ENCODE measurements at regions not wholly inside any gene's neighbourhood (a gene's known extent, or its start where the extent isn't known, plus 50 kb on each side); places are given as distances from the start of the nearest gene placed in this dataset.

- DNase-seq (ENCODE audit: insufficient read length, low spot score, missing footprints) = peak; percentile 18
- Histone ChIP-seq H3K27me3 (ENCODE audit: insufficient read depth, low read length) (no peaks in the 10 kb centered on the region), H3K4me1 (ENCODE audit: insufficient read depth, low read length) (peaks cover 31% of the 10 kb centered on the region), H3K9me3 (ENCODE audit: low read depth, low read length) (no peaks in the 10 kb centered on the region), H3K36me3 (ENCODE audit: insufficient read depth, low read length) (no peaks in the 10 kb centered on the region), H3K4me3 (ENCODE audit: insufficient read depth, low read length) (no peak overlapping the region), H4K20me1 (ENCODE audit: insufficient read depth, low read length) (no peaks in the 10 kb centered on the region), H3K4me2 (ENCODE audit: insufficient read depth, low read length) (peak overlapping the region; percentile 1), H2AFZ (ENCODE audit: low read length) (no peak overlapping the region), H3K79me2 (ENCODE audit: insufficient read depth, low read length) (no peaks in the 10 kb centered on the region), H3K27ac (ENCODE audit: low read depth, low read length) (peak overlapping the region; percentile 60)
- no peak for TF ChIP-seq CTCF (IDR thresholded peaks at IDR 0.05; ENCODE audit: extremely low read depth, low read depth, low read length)
These were observed 319.8 kb downstream of the RND3 start for GRCh38 chr2:150167711-150168110.

- TF ChIP-seq CTCF (IDR thresholded peaks at IDR 0.05; ENCODE audit: extremely low read depth, low read depth, low read length) = no peak
- peak overlapping the region; percentile 2 for H2AFZ ChIP-seq (ENCODE audit: low read length)
- H3K27ac ChIP-seq (ENCODE audit: low read depth, low read length) = peak overlapping the region; percentile 21
- no peaks in the 10 kb centered on the region for H3K79me2 ChIP-seq (ENCODE audit: insufficient read depth, low read length)
- no peaks in the 10 kb centered on the region for H3K9me3 ChIP-seq (ENCODE audit: low read depth, low read length)
- no peaks in the 10 kb centered on the region for H3K36me3 ChIP-seq (ENCODE audit: insufficient read depth, low read length)
- peaks cover 31% of the 10 kb centered on the region for H3K4me1 ChIP-seq (ENCODE audit: insufficient read depth, low read length)
- H3K4me3 ChIP-seq (ENCODE audit: insufficient read depth, low read length) = no peak overlapping the region
- no peaks in the 10 kb centered on the region for H4K20me1 ChIP-seq (ENCODE audit: insufficient read depth, low read length)
- DNase-seq (ENCODE audit: insufficient read length, low spot score, missing footprints) = no peak
- H3K27me3 ChIP-seq (ENCODE audit: insufficient read depth, low read length) = no peaks in the 10 kb centered on the region
- peak overlapping the region; percentile 2 for H3K4me2 ChIP-seq (ENCODE audit: insufficient read depth, low read length)
These were observed 321.0 kb downstream of the RND3 start for GRCh38 chr2:150166313-150167051.

- no peaks in the 10 kb centered on the region for H4K20me1 ChIP-seq (ENCODE audit: insufficient read depth, low read length)
- TF ChIP-seq CTCF (IDR thresholded peaks at IDR 0.05; ENCODE audit: extremely low read depth, low read depth, low read length) = no peak
- H3K79me2 ChIP-seq (ENCODE audit: insufficient read depth, low read length) = no peaks in the 10 kb centered on the region
- H3K9me3 ChIP-seq (ENCODE audit: low read depth, low read length) = no peaks in the 10 kb centered on the region
- DNase-seq (ENCODE audit: insufficient read length, low spot score, missing footprints) = no peak
- no peaks in the 10 kb centered on the region for H3K36me3 ChIP-seq (ENCODE audit: insufficient read depth, low read length)
- peak overlapping the region; percentile 21 for H3K27ac ChIP-seq (ENCODE audit: low read depth, low read length)
- H3K4me1 ChIP-seq (ENCODE audit: insufficient read depth, low read length) = peaks cover 31% of the 10 kb centered on the region
- H3K4me2 ChIP-seq (ENCODE audit: insufficient read depth, low read length) = peak overlapping the region; percentile 2
- H3K4me3 ChIP-seq (ENCODE audit: insufficient read depth, low read length) = no peak overlapping the region
- H3K27me3 ChIP-seq (ENCODE audit: insufficient read depth, low read length) = no peaks in the 10 kb centered on the region
- peak overlapping the region; percentile 2 for H2AFZ ChIP-seq (ENCODE audit: low read length)
These were observed 321.5 kb downstream of the RND3 start for GRCh38 chr2:150165988-150166312.

- no peak for TF ChIP-seq CTCF (IDR thresholded peaks at IDR 0.05; ENCODE audit: extremely low read depth, low read depth, low read length)
- DNase-seq (ENCODE audit: insufficient read length, low spot score, missing footprints) = no peak
- Histone ChIP-seq H3K79me2 (ENCODE audit: insufficient read depth, low read length) (no peaks in the 10 kb centered on the region), H3K4me1 (ENCODE audit: insufficient read depth, low read length) (peaks cover 31% of the 10 kb centered on the region), H3K4me2 (ENCODE audit: insufficient read depth, low read length) (no peak overlapping the region), H3K36me3 (ENCODE audit: insufficient read depth, low read length) (no peaks in the 10 kb centered on the region), H4K20me1 (ENCODE audit: insufficient read depth, low read length) (no peaks in the 10 kb centered on the region), H3K27me3 (ENCODE audit: insufficient read depth, low read length) (no peaks in the 10 kb centered on the region), H3K9me3 (ENCODE audit: low read depth, low read length) (no peaks in the 10 kb centered on the region), H3K27ac (ENCODE audit: low read depth, low read length) (no peak overlapping the region), H3K4me3 (ENCODE audit: insufficient read depth, low read length) (no peak overlapping the region), H2AFZ (ENCODE audit: low read length) (no peak overlapping the region)
These were observed 322.0 kb downstream of the RND3 start for GRCh38 chr2:150165442-150165841.

All from osteoblast (primary cell).